HepG2 (cell line): ENCODE measurements at regions not wholly inside any gene's neighbourhood (a gene's known extent, or its start where the extent isn't known, plus 50 kb on each side); places are given as distances from the start of the nearest gene placed in this dataset.

Source experiments
- ATAC-seq: fragments of 200-7000 bp; cut with Tn5 transposase; 3 replicates; pipeline ENCODE4 v1.9.1; 2020; ENCODE audit warnings: mild to moderate bottlenecking, moderate library complexity
- BruUV-seq: library from RNA; stranded (reverse); fragments of 400-500 nt; replicated peaks from 2 replicates; lab custom pipeline; 2021; lab: Mats Ljungman, UMichigan
- CTCF ChIA-PET: fragments of 300-600 bp; formaldehyde crosslinking; extraction: SDS; loops from one replicate; lab custom pipeline; 2021; ENCODE audit warnings: low total read pairs, inconsistent platforms, low intra/inter-chr PET ratio; lab: Yijun Ruan, JAX
- POLR2A ChIA-PET: fragments of 350-600 bp; sonication (Branson Sonifier 250); formaldehyde crosslinking; loops from one replicate; lab custom pipeline; 2020; ENCODE audit warnings: antibody characterized with exemption, inconsistent platforms; lab: Yijun Ruan, JAX
- DNase-seq: peaks from one replicate; pipeline ENCODE4 v3.0.0-alpha.2; 2015; ENCODE audit warnings: low spot score
- FAIRE-seq: peaks from 3 replicates; lab custom pipeline; 2011; peaks lifted over from hg19 to GRCh38; lab: Jason Lieb, UNC
- H2AFZ ChIP-seq: one replicate; pipeline ENCODE4 v1.6.1; 2011; ENCODE audit warnings: low read length, inconsistent platforms
- H3K27ac ChIP-seq: fragments of 300-600 bp; 3 replicates; pipeline ENCODE4 v1.8.0; 2011; ENCODE audit warnings: mixed run types, mild to moderate bottlenecking, mixed read lengths, low read length, inconsistent platforms; ENCODE audit not compliant: insufficient read depth; ENCODE audit errors: extremely low read length
- H3K27me3 ChIP-seq, 2 experiments: fragments of 200-600 bp in 1 of 2; 2 replicates in 1 of 2; 3 replicates in 1 of 2; pipeline versions ENCODE4 v1.6.0 to v1.8.0; 2011; ENCODE audit warnings: low read length in 2 of 2, mild to moderate bottlenecking in 2 of 2, moderate library complexity in 2 of 2, inconsistent platforms in 1 of 2; ENCODE audit not compliant: insufficient read depth in 2 of 2, control insufficient read depth in 1 of 2
- H3K36me3 ChIP-seq, 2 experiments: fragments of 200-600 bp in 1 of 2; replicated peaks in 1 of 2; 2 replicates in 1 of 2; 3 replicates in 1 of 2; pipeline versions ENCODE4 v1.5.1 to v1.8.0; 2011; ENCODE audit warnings: low read length in 2 of 2, inconsistent platforms in 1 of 2; ENCODE audit not compliant: insufficient read depth in 2 of 2, control insufficient read depth in 1 of 2
- H3K4me1 ChIP-seq: 2 replicates; pipeline ENCODE4 v1.5.1; 2012; ENCODE audit warnings: low read length, inconsistent platforms; ENCODE audit not compliant: insufficient read depth
- H3K4me2 ChIP-seq: 2 replicates; pipeline ENCODE4 v1.6.0; 2011; ENCODE audit warnings: low read depth, low read length, inconsistent platforms
- H3K4me3 ChIP-seq, 3 experiments: fragments of 200-600 bp in 1 of 3; sonication (generic), shearing (Covaris generic) in 1 of 3; replicated peaks in 1 of 3; 2 replicates each; pipeline ENCODE4 v1.5.1; 2011 to 2016; ENCODE audit warnings: low read length in 3 of 3, inconsistent platforms in 2 of 3, low read depth in 2 of 3, mild to moderate bottlenecking in 2 of 3, control low read depth in 1 of 3, mixed read lengths in 1 of 3; ENCODE audit not compliant: insufficient read depth in 1 of 3
- H3K79me2 ChIP-seq: one replicate; pipeline ENCODE4 v1.6.1; 2011; ENCODE audit warnings: low read length, inconsistent platforms; ENCODE audit not compliant: insufficient read depth
- H3K9ac ChIP-seq: 2 replicates; pipeline ENCODE4 v1.6.0; 2011; ENCODE audit warnings: mild to moderate bottlenecking, low read depth, low read length, inconsistent platforms; ENCODE audit not compliant: insufficient read depth
- H3K9me3 ChIP-seq: 2 replicates; pipeline ENCODE4 v1.5.1; 2012; ENCODE audit warnings: mild to moderate bottlenecking, low read length
- H4K20me1 ChIP-seq: 2 replicates; pipeline ENCODE4 v1.6.0; 2011; ENCODE audit warnings: inconsistent platforms, mild to moderate bottlenecking, low read length, moderate library complexity; ENCODE audit not compliant: insufficient read depth
- GPBP1L1 ChIP-seq: sonication (generic); formaldehyde crosslinking; IDR thresholded peaks from 2 replicates; pipeline ENCODE4 v1.5.0; 2020; ENCODE audit warnings: mild to moderate bottlenecking, missing genetic modification reagents
- HES4 ChIP-seq: sonication (generic); formaldehyde crosslinking; IDR thresholded peaks from 2 replicates; pipeline ENCODE4 v1.9.0; 2021; ENCODE audit warnings: mild to moderate bottlenecking, missing genetic modification reagents, borderline replicate concordance
- MTA3 ChIP-seq: sonication (generic); formaldehyde crosslinking; IDR thresholded peaks from 2 replicates; pipeline ENCODE4 v1.4.0; 2020; ENCODE audit warnings: missing genetic modification reagents
- MXI1 ChIP-seq: IDR thresholded peaks from 3 replicates; pipeline ENCODE4 v1.6.1; 2012; ENCODE audit warnings: low read depth, low read length, inconsistent platforms, borderline replicate concordance
- NFE2L2 ChIP-seq: fragments of 150-350 bp; IDR thresholded peaks from 2 replicates; pipeline ENCODE4 v1.6.1; 2014; ENCODE audit warnings: low read length
- NFRKB ChIP-seq: fragments of 450-650 bp; IDR thresholded peaks from 2 replicates; pipeline ENCODE4 v1.6.1; 2017
- PRDM4 ChIP-seq: sonication (generic); formaldehyde crosslinking; IDR thresholded peaks from 2 replicates; pipeline ENCODE4 v1.9.0; 2021; ENCODE audit warnings: missing genetic modification reagents, borderline replicate concordance
- PTBP1 ChIP-seq: fragments of 200-400 bp; formaldehyde crosslinking; IDR thresholded peaks from 2 replicates; pipeline ENCODE4 v1.6.1; 2018; ENCODE audit warnings: low read length, low read depth; ENCODE audit not compliant: poor library complexity, severe bottlenecking
- ZNF737 ChIP-seq: sonication (generic); formaldehyde crosslinking; IDR thresholded peaks from 2 replicates; pipeline ENCODE4 v1.5.0; 2020; ENCODE audit warnings: missing genetic modification reagents, mild to moderate bottlenecking, borderline replicate concordance
- in situ Hi-C: cut with HindIII; loops from 2 replicates; pipeline ENCODE4 v1.10.0; 2017; ENCODE audit warnings: low pct_unique_long_range_greater_than_20kb; ENCODE audit not compliant: extremely low pct_ligation_motif_present
- intact Hi-C: fragments of 100-400 bp; cut with micrococcal nuclease; formaldehyde crosslinking; loops from one replicate; pipeline ENCODE4 v1.10.0; 2022; ENCODE audit not compliant: unreplicated experiment
- TF ChIP-seq, protein P1 (sequence below): sonication (generic); formaldehyde crosslinking; IDR thresholded peaks from 2 replicates; pipeline ENCODE4 v1.4.0; 2020; ENCODE audit warnings: missing genetic modification reagents
- TF ChIP-seq, protein P2 (sequence below): IDR thresholded peaks from 2 replicates; pipeline ENCODE4 v1.6.1; 2016; ENCODE audit warnings: missing compliant biosample characterization, missing genetic modification reagents, borderline replicate concordance
- TF ChIP-seq, protein P3 (sequence below): sonication (generic); formaldehyde crosslinking; IDR thresholded peaks from 2 replicates; pipeline ENCODE4 v1.8.0; 2022; ENCODE audit warnings: mild to moderate bottlenecking, missing genetic modification reagents, moderate library complexity

DNA sequence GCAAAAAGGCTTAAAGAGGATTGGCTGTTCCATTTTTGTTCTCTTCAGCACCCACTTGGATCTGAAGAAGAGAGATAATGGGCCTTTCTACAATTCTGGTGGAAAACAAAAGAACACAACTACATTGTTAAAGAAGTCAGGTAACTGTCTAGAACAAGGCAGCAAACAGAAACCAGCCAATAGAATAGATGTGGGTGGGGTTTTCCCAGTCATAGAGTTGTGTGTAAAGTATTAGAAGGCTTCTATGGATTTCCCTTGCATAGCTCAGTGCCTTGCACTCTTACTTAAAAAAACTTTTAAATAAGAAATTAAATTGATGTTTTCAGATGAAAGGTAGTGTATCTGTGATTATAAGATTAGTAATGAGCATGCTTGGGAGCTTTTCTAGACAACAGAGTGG lies 462.7 kb upstream of the ATP11B start:
- ATAC-seq (no peak), DNase-seq (no peak), FAIRE-seq (no peak)
- POLR2A ChIA-PET = no interaction called here
- no peak overlapping the region for H3K4me2 ChIP-seq
- H4K20me1 ChIP-seq = no peaks in the 10 kb centered on the region
- TF ChIP-seq, protein P1, sequence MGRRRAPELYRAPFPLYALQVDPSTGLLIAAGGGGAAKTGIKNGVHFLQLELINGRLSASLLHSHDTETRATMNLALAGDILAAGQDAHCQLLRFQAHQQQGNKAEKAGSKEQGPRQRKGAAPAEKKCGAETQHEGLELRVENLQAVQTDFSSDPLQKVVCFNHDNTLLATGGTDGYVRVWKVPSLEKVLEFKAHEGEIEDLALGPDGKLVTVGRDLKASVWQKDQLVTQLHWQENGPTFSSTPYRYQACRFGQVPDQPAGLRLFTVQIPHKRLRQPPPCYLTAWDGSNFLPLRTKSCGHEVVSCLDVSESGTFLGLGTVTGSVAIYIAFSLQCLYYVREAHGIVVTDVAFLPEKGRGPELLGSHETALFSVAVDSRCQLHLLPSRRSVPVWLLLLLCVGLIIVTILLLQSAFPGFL (CRISPR knock-in tag) = no peak
- TF ChIP-seq MTA3 (CRISPR knock-in tag) = no peak
- TF ChIP-seq GPBP1L1 (CRISPR knock-in tag) = no peak
- TF ChIP-seq NFRKB = no peak
- TF ChIP-seq, protein P2, sequence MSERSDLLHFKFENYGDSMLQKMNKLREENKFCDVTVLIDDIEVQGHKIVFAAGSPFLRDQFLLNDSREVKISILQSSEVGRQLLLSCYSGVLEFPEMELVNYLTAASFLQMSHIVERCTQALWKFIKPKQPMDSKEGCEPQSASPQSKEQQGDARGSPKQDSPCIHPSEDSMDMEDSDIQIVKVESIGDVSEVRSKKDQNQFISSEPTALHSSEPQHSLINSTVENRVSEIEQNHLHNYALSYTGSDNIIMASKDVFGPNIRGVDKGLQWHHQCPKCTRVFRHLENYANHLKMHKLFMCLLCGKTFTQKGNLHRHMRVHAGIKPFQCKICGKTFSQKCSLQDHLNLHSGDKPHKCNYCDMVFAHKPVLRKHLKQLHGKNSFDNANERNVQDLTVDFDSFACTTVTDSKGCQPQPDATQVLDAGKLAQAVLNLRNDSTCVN (CRISPR knock-in tag) = no peak
- no peak for TF ChIP-seq PRDM4 (CRISPR knock-in tag)
- no peak for TF ChIP-seq ZNF737 (CRISPR knock-in tag)
- no peak for TF ChIP-seq MXI1
- no peak for TF ChIP-seq HES4
- TF ChIP-seq PTBP1 = no peak
- no peak for TF ChIP-seq NFE2L2
- TF ChIP-seq, protein P3, sequence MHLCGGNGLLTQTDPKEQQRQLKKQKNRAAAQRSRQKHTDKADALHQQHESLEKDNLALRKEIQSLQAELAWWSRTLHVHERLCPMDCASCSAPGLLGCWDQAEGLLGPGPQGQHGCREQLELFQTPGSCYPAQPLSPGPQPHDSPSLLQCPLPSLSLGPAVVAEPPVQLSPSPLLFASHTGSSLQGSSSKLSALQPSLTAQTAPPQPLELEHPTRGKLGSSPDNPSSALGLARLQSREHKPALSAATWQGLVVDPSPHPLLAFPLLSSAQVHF = no peak
- no peaks in the 10 kb centered on the region for H3K27me3 ChIP-seq
- intact Hi-C loops (no loop called here), in situ Hi-C loops (no loop called here)
- H3K79me2 ChIP-seq = no peaks in the 10 kb centered on the region
- H3K36me3 ChIP-seq = no peaks in the 10 kb centered on the region
- CTCF ChIA-PET = no interaction called here
- H2AFZ ChIP-seq = no peak overlapping the region
- H3K4me3 ChIP-seq = no peak overlapping the region
- no peak overlapping the region for H3K27ac ChIP-seq
- H3K4me1 ChIP-seq = no peaks in the 10 kb centered on the region
- no peaks in the 10 kb centered on the region for H3K9me3 ChIP-seq
- H3K9ac ChIP-seq = no peak overlapping the region
- BruUV-seq = no TSS peak
